Mucosa of descending colon (tissue), 3 donors: ENCODE measurements at regions not wholly inside any gene's neighbourhood (a gene's known extent, or its start where the extent isn't known, plus 50 kb on each side); places are given as distances from the start of the nearest gene placed in this dataset.
A peak's percentile ranks its signal among the peaks of the same experiment; 100 is the strongest.
"Not testable (repeated sequence)": the region's sequence is repeated elsewhere in the genome, so short reads cannot be mapped to it uniquely, and the experiment has no call there.

ENCODE experiments used
- ATAC-seq: fragments of 200-7000 bp; cut with Tn5 transposase; one replicate; pipeline ENCODE4 v1.9.1; 2020; ENCODE audit warnings: mild to moderate bottlenecking, moderate library complexity
- DNase-seq, 3 donors: peaks; one replicate each; pipeline ENCODE4 v3.0.0-alpha.2; 2020
- H3K36me3 ChIP-seq: fragments of 200-600 bp; one replicate; pipeline ENCODE4 v1.8.0; 2021; ENCODE audit warnings: low read depth, mild to moderate bottlenecking
- H3K4me1 ChIP-seq: fragments of 200-600 bp; one replicate; pipeline ENCODE4 v1.8.0; 2021; ENCODE audit warnings: low read depth, mild to moderate bottlenecking
- H3K4me3 ChIP-seq: fragments of 200-600 bp; one replicate; pipeline ENCODE4 v1.8.0; 2021; ENCODE audit warnings: mild to moderate bottlenecking
- H3K9me3 ChIP-seq: fragments of 200-600 bp; one replicate; pipeline ENCODE4 v1.8.0; 2021; ENCODE audit warnings: mild to moderate bottlenecking
- intact Hi-C, 2 donors: fragments of 100-400 bp; cut with DNase I in 1 of 2; cut with micrococcal nuclease in 1 of 2; formaldehyde crosslinking; loops; one replicate each; pipeline versions ENCODE4 v1.11.0 to v1.11.1; 2022; cut with DNase I, micrococcal nuclease
- TF ChIP-seq, protein P1 (sequence below): fragments of 200-600 bp; IDR thresholded peaks from one replicate; pipeline ENCODE4 v1.8.0; 2022; ENCODE audit warnings: antibody characterized with exemption, mild to moderate bottlenecking
- donor health status: DM: no; HTN: no; CAD: no; lungs with moderate emphysema.
- donor health status: DM: no; HTN: no; CAD: no.
- donor health status: DM: no; HTN: yes; CAD: no.

DNA sequence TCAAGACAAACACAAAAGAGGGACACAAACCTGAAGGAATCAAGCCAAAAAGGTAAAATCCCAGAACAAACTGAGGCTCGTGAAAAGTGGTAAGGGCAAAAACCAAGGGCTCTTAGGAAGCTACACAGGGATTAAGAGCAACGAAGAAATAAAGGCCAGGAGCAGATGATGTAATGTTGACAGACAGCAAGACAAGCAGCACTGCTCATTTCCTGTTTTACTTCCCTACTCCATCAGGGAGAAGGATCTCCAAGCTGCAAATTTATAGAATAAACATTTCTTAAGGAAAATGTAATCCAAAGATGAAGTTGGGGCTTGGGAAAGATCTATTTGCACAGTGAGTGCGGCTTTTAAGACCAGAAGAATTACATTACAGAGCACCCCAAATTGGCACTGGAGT lies 182.3 kb upstream of the MAP1B start:
- Histone ChIP-seq H3K36me3 (no peaks in the 10 kb centered on the region), H3K4me3 (no peak overlapping the region), H3K9me3 (no peaks in the 10 kb centered on the region), H3K4me1 (peaks cover 2% of the 10 kb centered on the region)
- TF ChIP-seq, protein P1, sequence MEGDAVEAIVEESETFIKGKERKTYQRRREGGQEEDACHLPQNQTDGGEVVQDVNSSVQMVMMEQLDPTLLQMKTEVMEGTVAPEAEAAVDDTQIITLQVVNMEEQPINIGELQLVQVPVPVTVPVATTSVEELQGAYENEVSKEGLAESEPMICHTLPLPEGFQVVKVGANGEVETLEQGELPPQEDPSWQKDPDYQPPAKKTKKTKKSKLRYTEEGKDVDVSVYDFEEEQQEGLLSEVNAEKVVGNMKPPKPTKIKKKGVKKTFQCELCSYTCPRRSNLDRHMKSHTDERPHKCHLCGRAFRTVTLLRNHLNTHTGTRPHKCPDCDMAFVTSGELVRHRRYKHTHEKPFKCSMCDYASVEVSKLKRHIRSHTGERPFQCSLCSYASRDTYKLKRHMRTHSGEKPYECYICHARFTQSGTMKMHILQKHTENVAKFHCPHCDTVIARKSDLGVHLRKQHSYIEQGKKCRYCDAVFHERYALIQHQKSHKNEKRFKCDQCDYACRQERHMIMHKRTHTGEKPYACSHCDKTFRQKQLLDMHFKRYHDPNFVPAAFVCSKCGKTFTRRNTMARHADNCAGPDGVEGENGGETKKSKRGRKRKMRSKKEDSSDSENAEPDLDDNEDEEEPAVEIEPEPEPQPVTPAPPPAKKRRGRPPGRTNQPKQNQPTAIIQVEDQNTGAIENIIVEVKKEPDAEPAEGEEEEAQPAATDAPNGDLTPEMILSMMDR: no peak
- intact Hi-C loops: no loop called here
- DNase-seq: no peak
- ATAC-seq: peak; percentile 79

DNA sequence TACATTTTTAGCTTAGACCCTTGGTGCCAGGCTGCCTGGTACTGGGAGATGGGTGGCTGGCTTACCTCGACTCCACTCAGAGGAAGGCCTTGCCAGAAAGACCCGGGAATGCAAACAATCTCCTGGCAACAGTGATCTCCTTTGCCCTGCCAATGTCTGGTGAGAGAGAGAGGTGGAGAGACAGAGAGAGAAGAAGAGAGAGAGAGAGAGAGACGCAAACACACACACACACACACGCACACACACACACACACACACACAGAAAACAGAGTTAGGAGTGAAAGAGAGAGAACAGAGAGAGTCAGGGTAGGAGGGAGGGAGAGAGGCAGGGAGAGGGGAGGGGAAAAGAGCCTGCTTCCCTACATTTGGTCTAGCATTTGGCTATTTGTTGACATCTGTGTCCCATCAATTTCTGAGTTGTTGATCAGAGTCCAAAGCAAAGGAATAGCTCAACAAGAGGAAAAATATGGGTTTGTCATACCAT lies 181.6 kb upstream of the MAP1B start:
- intact Hi-C loops: no loop called here
- no peak for ATAC-seq
- TF ChIP-seq, protein P1: no peak
- no peak for DNase-seq
- no peaks in the 10 kb centered on the region for H3K36me3 ChIP-seq
- no peaks in the 10 kb centered on the region for H3K9me3 ChIP-seq
- peaks cover 2% of the 10 kb centered on the region for H3K4me1 ChIP-seq
- no peak overlapping the region for H3K4me3 ChIP-seq

DNA sequence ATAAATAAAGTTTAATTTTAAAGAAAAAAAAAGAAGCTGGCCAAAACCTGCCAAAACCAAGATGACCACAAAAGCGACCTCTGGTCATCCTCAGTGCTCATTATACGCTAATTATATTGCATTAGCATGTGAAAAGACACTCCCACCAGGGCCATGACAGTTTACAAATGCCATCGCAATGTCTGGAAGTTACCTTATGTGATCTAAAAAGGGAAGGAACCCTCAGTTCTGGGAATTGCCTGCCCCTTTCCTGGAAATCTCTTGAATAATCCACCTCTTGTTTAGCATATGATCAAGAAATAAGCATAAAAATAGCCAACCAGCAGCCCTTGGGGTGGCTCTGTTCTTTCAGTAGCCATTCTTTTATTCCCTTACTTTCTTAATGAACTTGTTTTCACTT lies 178.3 kb upstream of the MAP1B start:
- Histone ChIP-seq H3K4me1 (peaks cover 14% of the 10 kb centered on the region), H3K9me3 (no peaks in the 10 kb centered on the region), H3K36me3 (no peaks in the 10 kb centered on the region), H3K4me3 (no peak overlapping the region)
- intact Hi-C loops: no loop called here
- no peak for DNase-seq
- TF ChIP-seq, protein P1: no peak
- ATAC-seq: no peak

DNA sequence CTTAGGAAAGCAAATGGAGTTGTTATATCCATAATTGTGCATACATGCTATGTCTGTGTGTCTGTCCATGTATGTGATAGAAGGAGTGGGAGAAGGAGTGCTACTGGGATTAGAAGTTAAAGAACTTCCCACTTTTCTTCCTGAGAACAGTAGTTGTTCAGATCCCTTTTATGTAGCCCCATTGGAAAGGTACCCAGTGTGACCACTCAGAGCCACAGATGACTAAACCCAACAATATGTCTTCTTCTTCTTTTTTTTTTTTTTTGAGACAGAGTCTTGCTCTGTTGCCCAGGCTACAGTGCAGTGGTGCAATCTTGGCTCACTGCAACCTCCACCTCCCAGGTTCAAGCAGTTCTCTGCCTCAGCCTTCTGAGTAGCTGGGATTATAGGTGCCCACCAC lies 176.7 kb upstream of the MAP1B start:
- peaks cover 12% of the 10 kb centered on the region for H3K4me1 ChIP-seq
- H3K36me3 ChIP-seq, intact Hi-C loops, ATAC-seq, DNase-seq, H3K4me3 ChIP-seq, H3K9me3 ChIP-seq: not testable (repeated sequence)

DNA sequence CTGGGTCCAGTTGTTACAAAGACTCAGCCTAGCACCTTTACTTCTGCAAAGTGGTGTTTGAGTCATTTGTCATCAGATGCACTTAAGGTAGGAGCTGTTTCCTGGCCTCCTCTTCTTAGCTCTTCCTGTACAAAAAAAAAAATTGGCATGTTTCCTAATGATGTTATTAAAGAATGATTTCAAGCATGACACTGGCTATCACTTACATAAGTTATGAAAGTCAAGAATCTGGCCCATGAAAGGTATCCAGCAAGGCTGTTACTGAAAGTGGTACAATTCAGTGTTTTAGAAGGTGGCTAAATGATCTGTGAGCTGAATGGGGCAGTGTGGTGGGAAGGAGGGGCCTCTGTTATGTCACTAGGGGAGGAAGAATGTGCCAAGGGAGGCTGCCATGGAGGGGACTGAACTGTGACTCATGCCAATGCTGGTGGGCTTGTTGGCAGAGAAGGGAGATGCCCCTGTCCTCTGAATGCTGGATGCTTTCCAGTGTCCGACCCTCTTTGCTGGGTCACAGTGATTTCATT lies 175.1 kb upstream of the MAP1B start:
- Histone ChIP-seq H3K4me1 (peaks cover 12% of the 10 kb centered on the region), H3K9me3 (no peaks in the 10 kb centered on the region), H3K36me3 (no peaks in the 10 kb centered on the region), H3K4me3 (no peak overlapping the region)
- TF ChIP-seq, protein P1: no peak
- DNase-seq (peak in 1 of 3 donors; percentile 20), ATAC-seq (peak; percentile 61)
- intact Hi-C loops: no loop called here

DNA sequence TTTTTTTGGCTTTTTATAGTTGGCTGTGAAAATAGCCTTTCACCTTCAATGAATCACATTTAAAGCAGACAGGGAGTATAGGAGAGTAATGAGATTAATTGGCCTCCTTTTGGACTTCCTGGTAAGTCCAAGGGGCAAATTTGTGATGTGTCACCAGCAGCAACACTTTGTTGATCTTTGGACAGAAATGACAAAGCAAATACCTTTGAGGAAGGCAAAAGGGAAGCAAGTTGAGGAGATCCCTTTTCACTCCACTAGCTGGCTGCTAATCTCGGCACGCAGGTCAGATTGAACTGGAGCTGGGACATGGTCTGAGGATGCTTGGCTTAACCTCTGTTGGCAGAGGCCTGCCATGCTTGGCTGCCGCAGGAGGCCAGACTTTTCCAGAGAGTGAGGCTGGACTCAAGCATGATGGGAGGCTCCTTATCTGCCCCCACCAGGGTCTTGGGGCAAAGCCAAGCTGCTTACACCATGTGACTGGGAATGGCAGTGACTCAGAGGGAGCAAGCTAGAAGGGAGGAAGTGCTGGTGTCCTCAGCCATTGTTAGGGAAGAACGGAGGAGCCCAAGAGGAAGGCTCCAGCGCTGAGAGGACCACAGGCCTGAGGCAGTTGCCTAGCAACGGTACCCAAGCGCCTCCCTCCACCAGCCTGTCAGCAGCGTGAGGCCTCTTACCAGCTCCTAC lies 174.5 kb upstream of the MAP1B start:
- TF ChIP-seq, protein P1: no peak
- no peaks in the 10 kb centered on the region for H3K9me3 ChIP-seq
- no peak overlapping the region for H3K4me3 ChIP-seq
- peak; percentile 91 for ATAC-seq
- H3K36me3 ChIP-seq: no peaks in the 10 kb centered on the region
- peak; percentile 59 to 65 (median 60) for DNase-seq
- peaks cover 12% of the 10 kb centered on the region for H3K4me1 ChIP-seq
- intact Hi-C loops: no loop called here
